ENCODE measurements at regions not wholly inside any gene's neighbourhood (a gene's known extent, or its start where the extent isn't known, plus 50 kb on each side); places are given as distances from the start of the nearest gene placed in this dataset.

DNA sequence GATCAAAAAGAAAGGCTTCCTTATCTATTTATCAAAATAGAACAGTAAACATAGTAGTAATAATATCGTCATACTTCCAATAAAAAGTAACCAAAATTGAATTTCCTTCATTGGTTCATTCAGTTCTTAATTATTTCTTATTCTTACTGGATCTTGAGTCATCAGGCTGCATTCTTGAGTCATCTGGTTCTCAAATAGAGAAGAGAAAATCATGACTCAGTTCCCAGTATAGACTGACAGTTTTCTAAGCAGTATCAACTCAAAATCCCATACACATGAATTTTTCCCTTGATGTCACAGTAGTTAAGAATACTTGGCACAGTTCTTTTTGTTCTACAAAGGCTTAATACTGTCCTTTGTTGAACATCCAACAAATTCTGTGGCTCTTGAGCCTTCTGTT lies 626.9 kb upstream of the ADGRL4 start:
- H3F3A ChIP-seq (ENCODE audit: insufficient read depth, low read length, poor library complexity, severe bottlenecking): no peaks in the 10 kb centered on the region
- TF ChIP-seq SMC3 (conservative IDR thresholded peaks at IDR 0.05; ENCODE audit: poor library complexity) (no peak), RAD21 (conservative IDR thresholded peaks at IDR 0.05) (no peak), POLR2AphosphoS5 (IDR thresholded peaks at IDR 0.05) (no peak), MXI1 (conservative IDR thresholded peaks at IDR 0.05; ENCODE audit: poor library complexity, severe bottlenecking) (no peak), EP300 (conservative IDR thresholded peaks at IDR 0.05; ENCODE audit: poor library complexity, severe bottlenecking) (no peak), EZH2 (IDR thresholded peaks at IDR 0.05; ENCODE audit: borderline replicate concordance, insufficient read depth, low read length, poor library complexity, severe bottlenecking) (no peak), TAF1 (IDR thresholded peaks at IDR 0.05; ENCODE audit: low read depth) (no peak)
- TF ChIP-seq, protein P1, sequence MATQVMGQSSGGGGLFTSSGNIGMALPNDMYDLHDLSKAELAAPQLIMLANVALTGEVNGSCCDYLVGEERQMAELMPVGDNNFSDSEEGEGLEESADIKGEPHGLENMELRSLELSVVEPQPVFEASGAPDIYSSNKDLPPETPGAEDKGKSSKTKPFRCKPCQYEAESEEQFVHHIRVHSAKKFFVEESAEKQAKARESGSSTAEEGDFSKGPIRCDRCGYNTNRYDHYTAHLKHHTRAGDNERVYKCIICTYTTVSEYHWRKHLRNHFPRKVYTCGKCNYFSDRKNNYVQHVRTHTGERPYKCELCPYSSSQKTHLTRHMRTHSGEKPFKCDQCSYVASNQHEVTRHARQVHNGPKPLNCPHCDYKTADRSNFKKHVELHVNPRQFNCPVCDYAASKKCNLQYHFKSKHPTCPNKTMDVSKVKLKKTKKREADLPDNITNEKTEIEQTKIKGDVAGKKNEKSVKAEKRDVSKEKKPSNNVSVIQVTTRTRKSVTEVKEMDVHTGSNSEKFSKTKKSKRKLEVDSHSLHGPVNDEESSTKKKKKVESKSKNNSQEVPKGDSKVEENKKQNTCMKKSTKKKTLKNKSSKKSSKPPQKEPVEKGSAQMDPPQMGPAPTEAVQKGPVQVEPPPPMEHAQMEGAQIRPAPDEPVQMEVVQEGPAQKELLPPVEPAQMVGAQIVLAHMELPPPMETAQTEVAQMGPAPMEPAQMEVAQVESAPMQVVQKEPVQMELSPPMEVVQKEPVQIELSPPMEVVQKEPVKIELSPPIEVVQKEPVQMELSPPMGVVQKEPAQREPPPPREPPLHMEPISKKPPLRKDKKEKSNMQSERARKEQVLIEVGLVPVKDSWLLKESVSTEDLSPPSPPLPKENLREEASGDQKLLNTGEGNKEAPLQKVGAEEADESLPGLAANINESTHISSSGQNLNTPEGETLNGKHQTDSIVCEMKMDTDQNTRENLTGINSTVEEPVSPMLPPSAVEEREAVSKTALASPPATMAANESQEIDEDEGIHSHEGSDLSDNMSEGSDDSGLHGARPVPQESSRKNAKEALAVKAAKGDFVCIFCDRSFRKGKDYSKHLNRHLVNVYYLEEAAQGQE (IDR thresholded peaks at IDR 0.05; ENCODE audit: borderline replicate concordance): no peak
- TF ChIP-seq, protein P2, sequence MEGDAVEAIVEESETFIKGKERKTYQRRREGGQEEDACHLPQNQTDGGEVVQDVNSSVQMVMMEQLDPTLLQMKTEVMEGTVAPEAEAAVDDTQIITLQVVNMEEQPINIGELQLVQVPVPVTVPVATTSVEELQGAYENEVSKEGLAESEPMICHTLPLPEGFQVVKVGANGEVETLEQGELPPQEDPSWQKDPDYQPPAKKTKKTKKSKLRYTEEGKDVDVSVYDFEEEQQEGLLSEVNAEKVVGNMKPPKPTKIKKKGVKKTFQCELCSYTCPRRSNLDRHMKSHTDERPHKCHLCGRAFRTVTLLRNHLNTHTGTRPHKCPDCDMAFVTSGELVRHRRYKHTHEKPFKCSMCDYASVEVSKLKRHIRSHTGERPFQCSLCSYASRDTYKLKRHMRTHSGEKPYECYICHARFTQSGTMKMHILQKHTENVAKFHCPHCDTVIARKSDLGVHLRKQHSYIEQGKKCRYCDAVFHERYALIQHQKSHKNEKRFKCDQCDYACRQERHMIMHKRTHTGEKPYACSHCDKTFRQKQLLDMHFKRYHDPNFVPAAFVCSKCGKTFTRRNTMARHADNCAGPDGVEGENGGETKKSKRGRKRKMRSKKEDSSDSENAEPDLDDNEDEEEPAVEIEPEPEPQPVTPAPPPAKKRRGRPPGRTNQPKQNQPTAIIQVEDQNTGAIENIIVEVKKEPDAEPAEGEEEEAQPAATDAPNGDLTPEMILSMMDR (IDR thresholded peaks at IDR 0.05; ENCODE audit: poor library complexity, severe bottlenecking): no peak
- no peaks in the 10 kb centered on the region for H3K36me3 ChIP-seq (ENCODE audit: insufficient read depth, low read length)
- H2AFZ ChIP-seq (ENCODE audit: low read depth, low read length): no peak overlapping the region
- H3K9me3 ChIP-seq (ENCODE audit: low read length): no peaks in the 10 kb centered on the region
- no peaks in the 10 kb centered on the region for H3K79me2 ChIP-seq (replicated peaks; ENCODE audit: insufficient read depth, low read length)
- H3K27me3 ChIP-seq (ENCODE audit: insufficient read depth, low read depth, low read length): no peaks in the 10 kb centered on the region
- H3K4me2 ChIP-seq (ENCODE audit: low read length): no peak overlapping the region
- H3K4me3 ChIP-seq (ENCODE audit: low read length): no peak overlapping the region
- H4K20me1 ChIP-seq (ENCODE audit: insufficient read depth): no peaks in the 10 kb centered on the region
- no peaks in the 10 kb centered on the region for H3K9me2 ChIP-seq (ENCODE audit: insufficient read depth, low read length)
- no peak overlapping the region for H3K9ac ChIP-seq (ENCODE audit: low read length)
- H3K27ac ChIP-seq (ENCODE audit: low read length): no peak overlapping the region

DNA sequence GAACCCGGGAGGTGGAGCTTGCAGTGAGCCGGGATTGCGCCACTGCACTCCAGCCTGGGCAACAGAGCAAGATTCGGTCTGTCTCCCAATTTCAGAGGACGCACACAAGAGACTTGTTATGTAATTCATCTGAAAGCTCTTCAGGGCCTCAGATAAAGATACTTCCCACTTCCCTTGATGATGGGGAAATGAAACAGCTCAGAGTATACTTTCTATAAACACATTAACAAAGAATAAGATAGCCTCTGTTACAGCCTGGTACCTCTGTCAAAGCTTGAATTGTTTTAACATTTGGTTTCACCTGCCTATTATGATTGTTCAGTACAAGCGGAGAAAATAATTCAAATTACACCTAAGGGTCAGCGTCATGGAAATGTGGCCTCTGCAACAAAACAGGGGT lies 622.9 kb upstream of the ADGRL4 start:
- no peaks in the 10 kb centered on the region for H3K27me3 ChIP-seq (ENCODE audit: insufficient read depth, low read depth, low read length)
- no peak overlapping the region for H3K9ac ChIP-seq (ENCODE audit: low read length)
- H4K20me1 ChIP-seq (ENCODE audit: insufficient read depth): no peaks in the 10 kb centered on the region
- no peaks in the 10 kb centered on the region for H3K9me3 ChIP-seq (ENCODE audit: low read length)
- TF ChIP-seq TAF1 (IDR thresholded peaks at IDR 0.05; ENCODE audit: low read depth) (no peak), RAD21 (conservative IDR thresholded peaks at IDR 0.05) (no peak), MXI1 (conservative IDR thresholded peaks at IDR 0.05; ENCODE audit: poor library complexity, severe bottlenecking) (no peak), EZH2 (IDR thresholded peaks at IDR 0.05; ENCODE audit: borderline replicate concordance, insufficient read depth, low read length, poor library complexity, severe bottlenecking) (no peak), SMC3 (conservative IDR thresholded peaks at IDR 0.05; ENCODE audit: poor library complexity) (no peak), EP300 (conservative IDR thresholded peaks at IDR 0.05; ENCODE audit: poor library complexity, severe bottlenecking) (no peak), POLR2AphosphoS5 (IDR thresholded peaks at IDR 0.05) (no peak)
- TF ChIP-seq, protein P2 (IDR thresholded peaks at IDR 0.05; ENCODE audit: poor library complexity, severe bottlenecking): no peak
- TF ChIP-seq, protein P1 (IDR thresholded peaks at IDR 0.05; ENCODE audit: borderline replicate concordance): no peak
- H3K9me2 ChIP-seq (ENCODE audit: insufficient read depth, low read length): no peaks in the 10 kb centered on the region
- H2AFZ ChIP-seq (ENCODE audit: low read depth, low read length): no peak overlapping the region
- no peaks in the 10 kb centered on the region for H3K79me2 ChIP-seq (replicated peaks; ENCODE audit: insufficient read depth, low read length)
- no peak overlapping the region for H3K4me3 ChIP-seq (ENCODE audit: low read length)
- H3K4me2 ChIP-seq (ENCODE audit: low read length): no peak overlapping the region
- H3K36me3 ChIP-seq (ENCODE audit: insufficient read depth, low read length): no peaks in the 10 kb centered on the region
- no peaks in the 10 kb centered on the region for H3F3A ChIP-seq (ENCODE audit: insufficient read depth, low read length, poor library complexity, severe bottlenecking)
- H3K27ac ChIP-seq (ENCODE audit: low read length): no peak overlapping the region

Data from neural cell (in vitro differentiated cells).